Keratinocyte (primary cell): ENCODE measurements at regions not wholly inside any gene's neighbourhood (a gene's known extent, or its start where the extent isn't known, plus 50 kb on each side); places are given as distances from the start of the nearest gene placed in this dataset.

ENCODE experiments used
- DNase-seq: peaks from one replicate; pipeline ENCODE4 v3.0.0-alpha.2; 2011; ENCODE audit warnings: low read depth, missing footprints, low spot score
- FAIRE-seq: peaks from 2 replicates; lab custom pipeline; 2011; peaks lifted over from hg19 to GRCh38; lab: Jason Lieb, UNC
- H2AFZ ChIP-seq: 2 replicates; pipeline ENCODE4 v1.6.0; 2012; ENCODE audit warnings: low read length, control low read depth, inconsistent platforms; ENCODE audit not compliant: control insufficient read depth
- H3K27ac ChIP-seq: 2 replicates; pipeline ENCODE4 v1.5.1; 2011; ENCODE audit warnings: low read length; ENCODE audit not compliant: control insufficient read depth, insufficient read depth
- H3K27me3 ChIP-seq: 3 replicates; pipeline ENCODE4 v1.6.0; 2011; ENCODE audit warnings: low read length; ENCODE audit not compliant: control insufficient read depth, insufficient read depth; ENCODE audit errors: extremely low read depth
- H3K36me3 ChIP-seq, 2 experiments: 2 replicates in 1 of 2; 3 replicates in 1 of 2; pipeline ENCODE4 v1.5.1; 2011; ENCODE audit warnings: low read length in 2 of 2, mild to moderate bottlenecking in 1 of 2; ENCODE audit not compliant: control insufficient read depth in 2 of 2, insufficient read depth in 2 of 2; ENCODE audit errors: extremely low read depth in 1 of 2
- H3K4me1 ChIP-seq: 3 replicates; pipeline ENCODE4 v1.5.1; 2011; ENCODE audit warnings: low read length; ENCODE audit not compliant: control insufficient read depth, insufficient read depth; ENCODE audit errors: extremely low read depth
- H3K4me2 ChIP-seq: 3 replicates; pipeline ENCODE4 v1.6.0; 2011; ENCODE audit warnings: low read depth, low read length; ENCODE audit not compliant: control insufficient read depth, insufficient read depth; ENCODE audit errors: extremely low read depth
- H3K4me3 ChIP-seq, 3 experiments: fragments of 200-600 bp in 1 of 3; sonication (generic) in 1 of 3; 2 replicates in 2 of 3; 3 replicates in 1 of 3; pipeline ENCODE4 v1.5.1; 2011 to 2016; ENCODE audit warnings: low read length in 3 of 3, mild to moderate bottlenecking in 3 of 3, control low read depth in 2 of 3, inconsistent platforms in 1 of 3, low read depth in 1 of 3, mixed read lengths in 1 of 3, mixed run types in 1 of 3, moderate library complexity in 1 of 3; ENCODE audit not compliant: control insufficient read depth in 2 of 3, insufficient read depth in 2 of 3; ENCODE audit errors: extremely low read depth in 1 of 3
- H3K79me2 ChIP-seq: 2 replicates; pipeline ENCODE4 v1.6.0; 2012; ENCODE audit warnings: low read length; ENCODE audit not compliant: control insufficient read depth, insufficient read depth
- H3K9ac ChIP-seq: 3 replicates; pipeline ENCODE4 v1.6.0; 2011; ENCODE audit warnings: low read length; ENCODE audit not compliant: control insufficient read depth, insufficient read depth; ENCODE audit errors: extremely low read depth
- H3K9me1 ChIP-seq: 3 replicates; pipeline ENCODE4 v1.6.0; 2011; ENCODE audit warnings: low read length; ENCODE audit not compliant: control insufficient read depth, insufficient read depth; ENCODE audit errors: extremely low read depth
- H3K9me3 ChIP-seq: 2 replicates; pipeline ENCODE4 v1.5.1; 2012; ENCODE audit warnings: low read depth, low read length; ENCODE audit not compliant: control insufficient read depth
- H4K20me1 ChIP-seq: 3 replicates; pipeline ENCODE4 v1.6.0; 2011; ENCODE audit warnings: low read length; ENCODE audit not compliant: control insufficient read depth, insufficient read depth; ENCODE audit errors: extremely low read depth
- EZH2 ChIP-seq: IDR thresholded peaks from one replicate; pipeline ENCODE4 v1.6.1; 2012; ENCODE audit warnings: inconsistent platforms, mild to moderate bottlenecking, low read length, moderate library complexity
- dilution Hi-C: fragments of 300-500 bp; cut with MboI; formaldehyde crosslinking; loops from one replicate; pipeline ENCODE4 v1.7.0; 2020; ENCODE audit warnings: low sequenced_read_pairs; ENCODE audit not compliant: extremely low pct_ligation_motif_present
- TF ChIP-seq, protein P1 (sequence below), 3 experiments: IDR thresholded peaks in 1 of 3; conservative IDR thresholded peaks in 1 of 3; optimal IDR thresholded peaks in 1 of 3; 2 replicates in 2 of 3; 3 replicates in 1 of 3; pipeline versions ENCODE3 to v1.5.1; 2011; ENCODE audit warnings: low read length in 3 of 3, mild to moderate bottlenecking in 3 of 3, moderate library complexity in 2 of 3, control low read depth in 1 of 3, inconsistent platforms in 1 of 3; ENCODE audit not compliant: insufficient read depth in 2 of 3; ENCODE audit errors: extremely low read depth in 1 of 3

DNA sequence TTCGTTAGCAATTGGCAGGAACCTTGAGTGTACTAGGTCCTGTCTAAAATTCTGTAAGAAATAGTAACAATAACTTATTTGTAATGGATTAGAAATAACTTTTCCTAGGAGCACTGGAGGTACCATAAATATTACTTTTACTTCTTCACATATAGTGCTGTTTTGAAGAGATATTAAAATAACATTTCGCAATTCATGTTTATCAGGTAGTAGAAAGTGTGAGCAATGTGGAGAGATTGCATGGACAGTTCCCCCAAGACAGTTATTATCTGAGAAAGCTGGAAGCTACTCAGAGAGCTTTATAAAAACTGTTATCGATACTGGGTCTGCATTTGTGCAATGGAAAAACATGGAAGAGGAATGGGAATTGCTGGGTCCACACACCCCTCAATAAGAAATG lies 128.5 kb upstream of the KIF26B start:
- Histone ChIP-seq H3K4me1 (no peaks in the 10 kb centered on the region), H2AFZ (no peak overlapping the region), H3K4me3 (no peak overlapping the region), H3K9me3 (no peaks in the 10 kb centered on the region), H3K79me2 (no peaks in the 10 kb centered on the region), H3K9me1 (no peaks in the 10 kb centered on the region), H3K4me2 (no peak overlapping the region), H3K36me3 (no peaks in the 10 kb centered on the region), H3K9ac (no peak overlapping the region), H3K27me3 (no peaks in the 10 kb centered on the region), H4K20me1 (no peaks in the 10 kb centered on the region), H3K27ac (no peak overlapping the region)
- FAIRE-seq, result no peak
- DNase-seq, result no peak
- no peak for TF ChIP-seq EZH2
- TF ChIP-seq, protein P1, sequence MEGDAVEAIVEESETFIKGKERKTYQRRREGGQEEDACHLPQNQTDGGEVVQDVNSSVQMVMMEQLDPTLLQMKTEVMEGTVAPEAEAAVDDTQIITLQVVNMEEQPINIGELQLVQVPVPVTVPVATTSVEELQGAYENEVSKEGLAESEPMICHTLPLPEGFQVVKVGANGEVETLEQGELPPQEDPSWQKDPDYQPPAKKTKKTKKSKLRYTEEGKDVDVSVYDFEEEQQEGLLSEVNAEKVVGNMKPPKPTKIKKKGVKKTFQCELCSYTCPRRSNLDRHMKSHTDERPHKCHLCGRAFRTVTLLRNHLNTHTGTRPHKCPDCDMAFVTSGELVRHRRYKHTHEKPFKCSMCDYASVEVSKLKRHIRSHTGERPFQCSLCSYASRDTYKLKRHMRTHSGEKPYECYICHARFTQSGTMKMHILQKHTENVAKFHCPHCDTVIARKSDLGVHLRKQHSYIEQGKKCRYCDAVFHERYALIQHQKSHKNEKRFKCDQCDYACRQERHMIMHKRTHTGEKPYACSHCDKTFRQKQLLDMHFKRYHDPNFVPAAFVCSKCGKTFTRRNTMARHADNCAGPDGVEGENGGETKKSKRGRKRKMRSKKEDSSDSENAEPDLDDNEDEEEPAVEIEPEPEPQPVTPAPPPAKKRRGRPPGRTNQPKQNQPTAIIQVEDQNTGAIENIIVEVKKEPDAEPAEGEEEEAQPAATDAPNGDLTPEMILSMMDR (optimal IDR thresholded peaks at IDR 0.05 in 1 of 3, IDR thresholded peaks at IDR 0.05 in 1 of 3, conservative IDR thresholded peaks at IDR 0.05 in 1 of 3; ENCODE audit: extremely low read depth in 1 of 3, insufficient read depth in 2 of 3, low read length in 3 of 3), result no peak
- dilution Hi-C loops, result loop anchor here (25.0 kb wide), 1 partner anchor 414 kb away; no protein-coding TSS in a partner anchor

DNA sequence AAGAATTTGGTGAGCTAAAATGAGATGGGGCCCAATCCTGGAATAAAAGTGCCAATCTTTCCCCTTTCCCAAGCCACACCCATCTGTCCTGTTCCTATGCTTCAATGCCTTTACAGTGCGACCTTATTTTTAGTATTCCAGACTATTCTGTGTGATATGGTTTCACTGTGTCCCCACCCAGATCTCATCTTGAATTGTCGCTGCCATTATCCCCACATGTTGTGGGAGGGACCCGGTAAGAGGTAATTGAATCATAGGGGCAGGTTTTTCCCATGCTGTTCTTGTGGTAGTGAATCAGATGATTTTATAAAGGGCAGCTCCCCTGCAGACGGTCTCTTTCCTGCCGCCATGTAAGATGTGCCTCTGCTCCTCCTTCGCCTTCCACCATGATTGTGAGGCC lies 129.3 kb upstream of the KIF26B start:
- no peaks in the 10 kb centered on the region for H3K27me3 ChIP-seq
- no peak overlapping the region for H3K4me2 ChIP-seq
- no peak for FAIRE-seq
- no peak for DNase-seq
- no peak for TF ChIP-seq EZH2
- TF ChIP-seq, protein P1 (optimal IDR thresholded peaks at IDR 0.05 in 1 of 3, IDR thresholded peaks at IDR 0.05 in 1 of 3, conservative IDR thresholded peaks at IDR 0.05 in 1 of 3; ENCODE audit: extremely low read depth in 1 of 3, insufficient read depth in 2 of 3, low read length in 3 of 3), result no peak
- H3K79me2 ChIP-seq, result no peaks in the 10 kb centered on the region
- no peak overlapping the region for H3K4me3 ChIP-seq
- dilution Hi-C loops, result loop anchor here (25.0 kb wide), 1 partner anchor 413 kb away; no protein-coding TSS in a partner anchor
- no peaks in the 10 kb centered on the region for H3K9me3 ChIP-seq
- no peaks in the 10 kb centered on the region for H3K9me1 ChIP-seq
- no peaks in the 10 kb centered on the region for H3K4me1 ChIP-seq
- no peak overlapping the region for H3K9ac ChIP-seq
- H3K36me3 ChIP-seq, result no peaks in the 10 kb centered on the region
- H3K27ac ChIP-seq, result no peak overlapping the region
- H4K20me1 ChIP-seq, result no peaks in the 10 kb centered on the region
- H2AFZ ChIP-seq, result no peak overlapping the region
